ENCODE measurements at regions not wholly inside any gene's neighbourhood (a gene's known extent, or its start where the extent isn't known, plus 50 kb on each side); places are given as distances from the start of the nearest gene placed in this dataset.
"Not testable (repeated sequence)": the region's sequence is repeated elsewhere in the genome, so short reads cannot be mapped to it uniquely, and the experiment has no call there.

DNA sequence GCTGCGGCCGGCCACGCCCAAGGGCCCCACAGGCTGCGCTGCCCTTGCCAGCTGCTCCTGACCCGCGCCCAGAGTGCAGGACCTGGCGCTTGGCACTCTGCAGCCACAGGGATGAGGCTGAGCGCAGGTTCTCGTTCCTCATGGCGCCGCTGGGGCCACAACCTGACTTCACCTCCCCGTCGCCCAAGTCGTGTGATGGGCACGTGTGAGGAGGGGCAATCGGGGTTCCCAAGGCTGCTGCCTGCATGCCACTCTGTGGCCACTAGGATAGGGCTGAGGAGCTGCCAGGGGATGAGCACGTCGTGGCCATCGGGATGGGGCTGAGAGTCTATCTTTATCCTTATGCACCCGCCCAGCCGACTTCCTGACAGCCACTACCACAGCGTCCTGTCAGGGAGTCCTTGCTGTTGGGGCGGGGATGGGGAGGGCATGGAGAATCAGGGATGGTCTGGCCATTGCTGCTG, 1890.0 kb upstream of the CDH9 start:
- peaks cover 51% of the 10 kb centered on the region for H3K9me3 Mint-ChIP-seq
- H3K27me3 Mint-ChIP-seq (ENCODE audit: low read depth); H3K4me1 Mint-ChIP-seq (ENCODE audit: low read depth); H3K36me3 Mint-ChIP-seq (ENCODE audit: low read depth); DNase-seq (ENCODE audit: low spot score); intact Hi-C loops (cut with micrococcal nuclease); H3K4me3 Mint-ChIP-seq (ENCODE audit: low read depth); H3K27ac Mint-ChIP-seq: not testable (repeated sequence)

DNA sequence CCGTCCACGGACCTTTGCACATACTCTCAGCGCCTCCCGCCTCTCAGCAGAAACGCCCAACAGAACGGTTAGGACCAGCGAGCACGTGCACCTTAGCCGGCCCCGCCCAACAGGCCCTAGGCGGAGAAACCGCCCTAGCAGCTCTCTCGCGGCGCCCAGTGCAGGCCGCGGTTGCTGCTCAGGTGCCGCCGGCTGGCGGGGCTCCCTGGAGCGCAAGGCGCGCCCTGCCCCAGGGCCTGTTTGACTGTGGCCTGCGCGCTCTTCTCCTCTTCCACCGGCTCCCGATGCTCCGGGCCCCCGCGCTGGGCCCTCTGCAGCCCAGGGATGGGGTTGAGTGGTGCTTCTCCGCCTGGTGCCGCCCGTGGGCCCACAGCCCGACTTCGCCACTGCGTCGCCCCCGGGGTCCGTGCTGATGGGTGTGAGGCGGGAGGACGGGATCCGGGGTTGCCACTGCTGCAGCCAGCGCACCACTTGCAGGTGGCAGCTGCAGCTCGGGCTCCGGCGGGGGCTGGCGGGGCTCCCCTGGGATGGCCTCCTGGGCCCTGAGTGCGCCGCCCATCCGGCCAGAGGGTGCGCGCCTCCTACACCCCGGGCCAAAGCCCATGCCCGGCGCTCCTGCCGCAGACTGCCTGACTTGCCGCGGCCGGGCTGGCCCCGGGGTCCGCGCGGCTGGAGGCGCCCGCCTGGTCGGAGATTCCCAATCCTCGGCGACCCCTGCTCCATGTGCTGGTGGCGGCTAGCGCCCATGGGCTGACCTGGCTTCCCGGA, 1889.4 kb upstream of the CDH9 start:
- intact Hi-C loops (cut with micrococcal nuclease): no loop called here
- H3K36me3 Mint-ChIP-seq (ENCODE audit: low read depth): no peaks in the 10 kb centered on the region
- no peaks in the 10 kb centered on the region for H3K27me3 Mint-ChIP-seq (ENCODE audit: low read depth)
- DNase-seq (ENCODE audit: low spot score): no peak
- H3K4me1 Mint-ChIP-seq (ENCODE audit: low read depth): no peaks in the 10 kb centered on the region
- H3K27ac Mint-ChIP-seq: no peak overlapping the region
- H3K9me3 Mint-ChIP-seq: peaks cover 50% of the 10 kb centered on the region
- no peak overlapping the region for H3K4me3 Mint-ChIP-seq (ENCODE audit: low read depth)

DNA sequence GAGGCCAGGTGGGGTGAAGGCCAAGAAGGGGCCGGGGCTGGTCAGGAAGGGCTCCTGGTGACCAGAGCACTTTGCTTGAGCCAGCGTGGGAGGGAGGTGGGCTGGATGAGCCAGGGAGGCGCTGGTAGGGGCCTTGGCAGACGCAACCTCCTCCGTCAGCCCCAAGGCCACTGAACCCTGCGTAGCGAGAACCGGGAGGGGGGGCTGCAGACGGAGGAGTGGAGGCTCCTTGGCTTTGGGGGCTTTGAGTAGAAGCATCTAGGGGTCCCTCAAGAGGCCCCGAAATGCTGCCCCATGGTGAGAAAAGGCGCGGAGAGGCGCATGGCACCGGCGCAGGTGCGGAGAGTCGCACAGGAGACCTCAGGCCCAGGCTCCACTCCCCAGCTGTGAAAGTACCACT, 1888.0 kb upstream of the CDH9 start:
- intact Hi-C loops (cut with micrococcal nuclease): no loop called here
- Mint-ChIP-seq H3K4me3 (ENCODE audit: low read depth) (no peak overlapping the region), H3K36me3 (ENCODE audit: low read depth) (no peaks in the 10 kb centered on the region), H3K9me3 (peaks cover 47% of the 10 kb centered on the region), H3K27ac (no peak overlapping the region), H3K4me1 (ENCODE audit: low read depth) (no peaks in the 10 kb centered on the region), H3K27me3 (ENCODE audit: low read depth) (no peaks in the 10 kb centered on the region)
- no peak for DNase-seq (ENCODE audit: low spot score)

DNA sequence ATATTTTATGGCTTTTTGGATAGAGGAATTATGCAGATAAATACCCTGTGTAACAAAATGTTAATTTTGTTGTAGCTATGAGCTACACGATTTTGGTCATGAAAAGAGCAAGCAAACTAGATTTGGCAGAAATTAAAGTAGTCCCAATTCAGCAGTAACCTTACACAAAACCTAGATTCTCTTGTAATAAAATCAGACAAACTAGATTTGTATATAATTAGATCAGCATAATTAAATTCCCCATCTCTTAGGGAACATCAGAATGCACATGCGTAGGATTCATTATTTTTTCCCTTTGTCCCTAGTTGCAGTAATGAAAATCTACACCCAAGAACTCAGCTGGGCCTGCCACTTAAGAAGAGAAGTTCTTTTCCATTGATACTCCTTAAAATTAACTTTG, 1879.2 kb upstream of the CDH9 start:
- intact Hi-C loops (cut with micrococcal nuclease): no loop called here
- H3K9me3 Mint-ChIP-seq: peaks cover 35% of the 10 kb centered on the region
- no peak for DNase-seq (ENCODE audit: low spot score)
- no peaks in the 10 kb centered on the region for H3K27me3 Mint-ChIP-seq (ENCODE audit: low read depth)
- H3K4me3 Mint-ChIP-seq (ENCODE audit: low read depth): no peak overlapping the region
- no peaks in the 10 kb centered on the region for H3K36me3 Mint-ChIP-seq (ENCODE audit: low read depth)
- H3K4me1 Mint-ChIP-seq (ENCODE audit: low read depth): no peaks in the 10 kb centered on the region
- no peak overlapping the region for H3K27ac Mint-ChIP-seq

DNA sequence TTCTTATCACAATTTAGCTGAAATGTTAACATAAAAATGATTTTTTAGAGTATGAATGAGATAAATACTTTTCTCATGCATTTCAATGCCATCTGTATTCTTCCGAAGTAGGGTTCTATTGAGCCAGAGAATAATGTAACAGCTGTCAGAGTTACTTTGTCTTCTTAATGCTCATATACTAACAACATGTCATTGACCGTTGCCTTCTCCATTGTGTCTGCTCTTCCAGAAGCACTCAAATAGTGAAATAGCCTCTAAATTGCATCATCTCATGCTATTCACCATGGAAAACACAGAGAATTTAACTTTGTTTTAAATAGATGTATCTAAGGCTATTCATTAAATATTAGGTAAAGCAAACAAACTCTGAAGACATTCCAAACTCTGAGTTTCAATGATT, 1875.9 kb upstream of the CDH9 start:
- intact Hi-C loops (cut with micrococcal nuclease): no loop called here
- no peaks in the 10 kb centered on the region for H3K27me3 Mint-ChIP-seq (ENCODE audit: low read depth)
- H3K9me3 Mint-ChIP-seq: peaks cover 41% of the 10 kb centered on the region
- H3K27ac Mint-ChIP-seq: no peak overlapping the region
- H3K4me1 Mint-ChIP-seq (ENCODE audit: low read depth): no peaks in the 10 kb centered on the region
- no peak overlapping the region for H3K4me3 Mint-ChIP-seq (ENCODE audit: low read depth)
- no peak for DNase-seq (ENCODE audit: low spot score)
- H3K36me3 Mint-ChIP-seq (ENCODE audit: low read depth): no peaks in the 10 kb centered on the region

DNA sequence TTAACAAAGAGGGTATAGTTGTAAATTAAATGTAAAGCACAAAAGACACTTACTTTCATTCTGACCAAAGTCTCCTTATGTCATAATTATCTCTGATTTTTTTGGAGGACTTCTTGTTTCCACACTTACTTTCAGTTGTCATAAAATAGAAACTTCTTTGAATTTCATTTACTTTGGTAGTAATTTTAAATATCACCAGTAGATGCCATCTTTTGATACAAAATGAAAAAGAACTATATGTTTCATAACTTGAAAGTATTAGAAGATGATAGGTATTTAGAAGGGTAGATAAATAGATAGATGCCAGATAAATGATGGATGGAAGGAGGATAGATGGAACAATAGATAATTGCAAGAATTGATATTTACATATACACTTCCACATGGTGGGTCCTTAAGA, 1865.3 kb upstream of the CDH9 start:
- no peak overlapping the region for H3K27ac Mint-ChIP-seq
- H3K4me1 Mint-ChIP-seq (ENCODE audit: low read depth): no peaks in the 10 kb centered on the region
- H3K4me3 Mint-ChIP-seq (ENCODE audit: low read depth): no peak overlapping the region
- intact Hi-C loops (cut with micrococcal nuclease): no loop called here
- no peak for DNase-seq (ENCODE audit: low spot score)
- H3K27me3 Mint-ChIP-seq (ENCODE audit: low read depth): no peaks in the 10 kb centered on the region
- peaks cover 30% of the 10 kb centered on the region for H3K9me3 Mint-ChIP-seq
- H3K36me3 Mint-ChIP-seq (ENCODE audit: low read depth): no peaks in the 10 kb centered on the region

DNA sequence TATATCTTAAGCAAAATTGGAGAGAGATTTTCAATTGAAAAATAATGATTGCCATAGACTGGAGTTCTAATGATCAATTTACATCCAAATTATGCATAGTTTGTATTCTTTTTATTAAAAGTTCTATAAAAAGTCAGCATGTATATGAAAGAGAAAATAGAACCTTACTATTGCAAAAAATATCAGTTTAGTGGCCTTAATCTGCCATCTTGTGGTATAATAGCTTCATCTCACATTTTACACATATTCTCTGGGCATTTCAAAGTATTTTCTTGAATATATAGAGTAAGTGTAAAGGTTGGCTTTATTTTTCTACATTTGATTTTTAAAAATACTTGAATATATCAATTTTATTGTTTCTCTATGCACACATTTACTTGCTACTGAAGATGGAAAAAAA, 1858.6 kb upstream of the CDH9 start:
- no peak overlapping the region for H3K4me3 Mint-ChIP-seq (ENCODE audit: low read depth)
- peaks cover 39% of the 10 kb centered on the region for H3K9me3 Mint-ChIP-seq
- no peak for DNase-seq (ENCODE audit: low spot score)
- H3K27me3 Mint-ChIP-seq (ENCODE audit: low read depth): no peaks in the 10 kb centered on the region
- no peak overlapping the region for H3K27ac Mint-ChIP-seq
- no peaks in the 10 kb centered on the region for H3K36me3 Mint-ChIP-seq (ENCODE audit: low read depth)
- intact Hi-C loops (cut with micrococcal nuclease): no loop called here
- no peaks in the 10 kb centered on the region for H3K4me1 Mint-ChIP-seq (ENCODE audit: low read depth)

DNA sequence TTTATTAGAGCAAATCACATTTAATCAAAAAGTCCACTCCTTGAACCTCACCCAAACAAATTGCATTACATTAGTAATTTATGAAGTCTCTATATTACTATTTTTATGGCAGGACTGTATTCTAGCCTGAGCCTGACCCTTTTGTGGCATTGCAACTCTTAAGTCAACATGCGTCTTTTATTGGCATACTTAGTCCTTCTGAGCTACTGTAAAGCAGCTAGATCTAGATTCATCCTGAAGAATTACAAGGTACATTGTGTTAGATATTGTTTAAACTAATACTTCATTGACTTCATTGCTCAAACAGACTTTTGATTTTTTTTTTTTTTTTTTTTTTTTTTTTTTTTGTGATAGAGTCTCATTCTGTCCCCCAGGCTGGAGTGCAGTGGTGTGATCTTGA, 1842.5 kb upstream of the CDH9 start:
- Mint-ChIP-seq H3K36me3 (ENCODE audit: low read depth) (no peaks in the 10 kb centered on the region), H3K4me1 (ENCODE audit: low read depth) (no peaks in the 10 kb centered on the region), H3K27ac (no peak overlapping the region), H3K27me3 (ENCODE audit: low read depth) (no peaks in the 10 kb centered on the region), H3K9me3 (peaks cover 45% of the 10 kb centered on the region), H3K4me3 (ENCODE audit: low read depth) (no peak overlapping the region)
- intact Hi-C loops (cut with micrococcal nuclease): no loop called here
- no peak for DNase-seq (ENCODE audit: low spot score)

DNA sequence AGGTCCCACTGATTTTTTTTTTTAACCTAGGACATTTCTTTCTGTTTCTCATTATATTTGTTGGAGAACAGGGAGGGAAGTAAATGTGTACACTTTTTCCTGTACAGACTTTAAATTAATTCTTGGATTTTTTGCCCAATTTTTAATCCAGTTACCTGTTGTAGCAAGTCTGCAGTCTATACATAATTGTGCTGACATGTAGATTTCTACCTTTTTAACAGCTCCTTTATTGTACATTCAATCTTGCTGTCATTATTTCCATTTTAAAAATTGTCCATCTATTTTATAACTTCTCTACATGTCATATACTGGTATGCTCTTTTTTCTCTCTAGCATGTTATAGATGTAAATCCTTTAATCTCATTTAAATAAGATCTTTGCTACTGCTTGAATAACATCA, 1838.7 kb upstream of the CDH9 start:
- Mint-ChIP-seq H3K4me3 (ENCODE audit: low read depth) (no peak overlapping the region), H3K27me3 (ENCODE audit: low read depth) (no peaks in the 10 kb centered on the region), H3K27ac (no peak overlapping the region), H3K9me3 (peaks cover 50% of the 10 kb centered on the region), H3K4me1 (ENCODE audit: low read depth) (no peaks in the 10 kb centered on the region), H3K36me3 (ENCODE audit: low read depth) (no peaks in the 10 kb centered on the region)
- DNase-seq (ENCODE audit: low spot score): no peak
- intact Hi-C loops (cut with micrococcal nuclease): no loop called here

DNA sequence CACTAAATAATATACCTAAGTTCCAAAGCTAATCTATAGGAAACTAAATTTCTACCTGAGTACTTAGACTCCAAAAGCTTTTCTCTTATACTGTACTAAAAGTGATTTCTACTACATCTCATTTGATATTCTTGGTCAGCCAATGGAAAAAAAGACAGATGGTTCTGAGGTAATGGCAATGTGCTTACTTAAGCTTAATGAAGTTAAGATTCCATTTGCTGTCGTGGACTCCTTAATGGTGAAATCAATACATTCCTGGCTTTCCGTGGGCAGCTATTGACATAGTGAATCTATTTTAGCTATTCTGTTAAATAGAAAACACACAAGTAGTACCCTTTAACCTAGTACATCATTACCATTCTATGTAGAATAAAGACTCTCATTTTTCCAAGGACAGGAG, 1825.6 kb upstream of the CDH9 start:
- intact Hi-C loops (cut with micrococcal nuclease): no loop called here
- Mint-ChIP-seq H3K27ac (no peak overlapping the region), H3K36me3 (ENCODE audit: low read depth) (no peaks in the 10 kb centered on the region), H3K9me3 (peaks cover 38% of the 10 kb centered on the region), H3K4me3 (ENCODE audit: low read depth) (no peak overlapping the region), H3K4me1 (ENCODE audit: low read depth) (no peaks in the 10 kb centered on the region), H3K27me3 (ENCODE audit: low read depth) (no peaks in the 10 kb centered on the region)
- no peak for DNase-seq (ENCODE audit: low spot score)

DNA sequence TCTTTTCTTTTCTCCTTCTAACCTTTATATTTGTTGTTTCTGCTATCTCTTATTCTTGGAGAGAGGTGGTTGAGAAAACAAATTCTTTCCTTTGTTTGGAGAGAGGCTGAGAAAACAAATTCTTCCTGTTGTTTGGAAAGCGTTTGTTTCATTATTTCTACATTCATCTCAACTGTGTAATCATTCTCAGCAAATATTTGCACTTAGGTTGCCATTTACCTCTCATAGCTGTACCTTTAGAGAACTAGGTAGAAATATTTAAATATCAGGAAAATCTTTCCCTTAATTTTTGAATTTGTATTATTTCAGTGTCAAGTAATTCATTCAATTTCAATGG, 1824.4 kb upstream of the CDH9 start:
- no peaks in the 10 kb centered on the region for H3K36me3 Mint-ChIP-seq (ENCODE audit: low read depth)
- DNase-seq (ENCODE audit: low spot score): no peak
- intact Hi-C loops (cut with micrococcal nuclease): no loop called here
- no peak overlapping the region for H3K27ac Mint-ChIP-seq
- H3K4me3 Mint-ChIP-seq (ENCODE audit: low read depth): no peak overlapping the region
- H3K4me1 Mint-ChIP-seq (ENCODE audit: low read depth): no peaks in the 10 kb centered on the region
- peaks cover 41% of the 10 kb centered on the region for H3K9me3 Mint-ChIP-seq
- no peaks in the 10 kb centered on the region for H3K27me3 Mint-ChIP-seq (ENCODE audit: low read depth)

DNA sequence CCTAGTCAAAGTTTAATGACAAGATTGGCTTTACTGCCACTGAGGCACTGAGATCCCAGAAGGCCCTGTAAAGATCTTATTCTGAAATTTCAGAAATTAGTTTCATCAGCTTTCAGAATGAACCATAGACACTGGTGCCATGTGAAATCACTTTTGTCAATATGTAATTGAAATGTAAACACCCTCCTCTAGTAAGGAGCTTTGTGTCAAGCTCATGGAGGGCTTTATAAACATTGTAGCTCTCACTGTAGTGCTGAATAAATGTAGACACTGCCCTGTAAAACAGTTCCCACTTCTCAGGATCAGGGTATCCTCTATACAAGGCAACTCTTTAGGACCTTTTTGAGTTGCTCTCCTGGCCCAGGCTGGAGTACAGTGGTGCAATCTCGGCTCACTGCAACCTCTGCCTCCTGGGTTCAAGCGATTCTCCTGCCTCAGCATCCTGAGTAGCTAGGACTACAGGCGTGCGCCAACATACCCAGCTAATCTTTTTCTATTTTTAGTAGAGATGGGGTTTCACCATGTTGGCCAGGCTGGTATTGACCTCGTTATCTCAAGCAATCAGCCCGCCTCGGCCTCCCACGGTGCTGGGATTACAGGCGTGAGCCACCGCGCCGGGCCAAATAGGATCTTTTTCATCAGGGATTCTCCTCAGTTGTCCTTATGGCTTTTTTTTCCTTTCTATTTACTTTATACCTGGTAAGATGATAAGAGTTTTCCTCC, 1823.9 kb upstream of the CDH9 start:
- Mint-ChIP-seq H3K27ac (no peak overlapping the region), H3K27me3 (ENCODE audit: low read depth) (no peaks in the 10 kb centered on the region), H3K36me3 (ENCODE audit: low read depth) (no peaks in the 10 kb centered on the region), H3K9me3 (peaks cover 43% of the 10 kb centered on the region), H3K4me1 (ENCODE audit: low read depth) (no peaks in the 10 kb centered on the region), H3K4me3 (ENCODE audit: low read depth) (no peak overlapping the region)
- DNase-seq (ENCODE audit: low spot score): no peak
- intact Hi-C loops (cut with micrococcal nuclease): no loop called here

DNA sequence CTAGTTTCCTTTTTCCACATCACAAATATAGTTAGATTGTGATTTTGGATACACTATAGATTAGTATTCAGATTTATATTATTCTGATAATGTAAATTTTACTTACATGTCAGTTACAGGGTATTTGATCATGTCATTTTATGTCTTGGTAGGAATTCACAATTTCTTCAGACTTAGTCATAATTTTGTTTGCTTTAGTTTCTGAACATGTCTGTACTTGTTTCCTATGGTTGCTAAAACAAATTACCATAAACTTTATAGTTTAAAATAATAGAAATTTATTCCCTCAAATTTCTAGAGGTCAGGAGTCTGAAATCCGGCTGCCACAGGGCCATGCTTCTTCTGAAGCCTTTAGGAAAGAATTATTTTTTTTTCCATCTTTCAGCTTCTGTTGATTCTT, 1817.2 kb upstream of the CDH9 start:
- H3K27ac Mint-ChIP-seq: no peak overlapping the region
- no peak for DNase-seq (ENCODE audit: low spot score)
- no peaks in the 10 kb centered on the region for H3K27me3 Mint-ChIP-seq (ENCODE audit: low read depth)
- H3K36me3 Mint-ChIP-seq (ENCODE audit: low read depth): no peaks in the 10 kb centered on the region
- no peaks in the 10 kb centered on the region for H3K4me1 Mint-ChIP-seq (ENCODE audit: low read depth)
- H3K4me3 Mint-ChIP-seq (ENCODE audit: low read depth): no peak overlapping the region
- H3K9me3 Mint-ChIP-seq: peaks cover 47% of the 10 kb centered on the region
- intact Hi-C loops (cut with micrococcal nuclease): no loop called here
